T-helper 2 cell treated with Interferon-gamma antibody and Interleukin-4, amounts not matched to agents 5 μg/mL and 100 μg/mL, for 36 hours (primary cell): ENCODE measurements at regions not wholly inside any gene's neighbourhood (a gene's known extent, or its start where the extent isn't known, plus 50 kb on each side); places are given as distances from the start of the nearest gene placed in this dataset.

Source experiments
- DNase-seq: peaks from one replicate; pipeline ENCODE4 v3.0.0; 2021; ENCODE audit warnings: low spot score
- H3K27ac Mint-ChIP-seq: one replicate; pipeline ENCODE4 v1.8.0; 2021; ENCODE audit warnings: mild to moderate bottlenecking, mixed read lengths
- H3K27me3 Mint-ChIP-seq: one replicate; pipeline ENCODE4 v1.8.0; 2021; ENCODE audit warnings: low read depth, mixed read lengths
- H3K36me3 Mint-ChIP-seq: one replicate; pipeline ENCODE4 v1.8.0; 2021; ENCODE audit warnings: low read depth, mixed read lengths
- H3K4me1 Mint-ChIP-seq: one replicate; pipeline ENCODE4 v1.8.0; 2021; ENCODE audit warnings: low read depth, mixed read lengths
- H3K4me3 Mint-ChIP-seq: one replicate; pipeline ENCODE4 v1.8.0; 2022; ENCODE audit warnings: mild to moderate bottlenecking, moderate library complexity, mixed read lengths
- H3K9me3 Mint-ChIP-seq: one replicate; pipeline ENCODE4 v1.8.0; 2021; ENCODE audit warnings: mixed read lengths

DNA sequence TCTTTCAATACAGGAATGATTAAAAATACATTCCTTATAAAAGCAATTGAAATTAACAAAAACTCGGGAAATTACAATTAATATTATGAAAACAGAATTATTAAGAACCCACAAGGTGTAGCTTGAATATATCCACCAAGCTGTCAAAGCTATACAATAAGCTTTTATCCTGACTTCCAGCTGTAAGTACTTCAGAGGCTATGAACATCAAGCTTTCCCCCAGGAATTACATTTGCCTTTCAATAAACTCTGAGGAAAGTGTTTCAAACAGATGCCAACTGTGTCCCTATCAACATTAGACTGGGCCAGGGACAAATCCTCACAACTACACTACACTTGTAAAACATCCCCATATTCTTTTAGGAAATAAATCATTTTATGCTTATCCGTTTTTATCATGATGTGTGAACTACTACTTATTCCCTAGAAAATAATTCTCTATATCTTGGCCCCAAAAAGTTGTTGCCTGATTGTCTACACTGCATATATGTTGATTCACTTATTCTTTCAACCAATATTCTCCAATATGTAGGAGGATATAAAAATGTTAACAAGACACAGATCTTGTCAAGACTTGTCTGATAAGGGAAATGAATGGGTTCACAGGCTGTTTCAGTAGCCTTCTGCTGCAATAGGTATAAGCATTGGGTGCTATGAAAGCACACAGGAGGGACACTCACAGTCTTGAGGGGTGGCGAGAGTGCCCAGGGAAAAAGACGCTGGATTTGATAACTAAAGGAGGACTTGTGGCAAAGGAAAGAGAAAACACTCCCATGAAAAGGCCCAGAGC, 494.1 kb downstream of the CENPC start:
- Mint-ChIP-seq H3K4me1 (no peaks in the 10 kb centered on the region), H3K27ac (no peak overlapping the region), H3K27me3 (no peaks in the 10 kb centered on the region), H3K4me3 (no peak overlapping the region), H3K36me3 (no peaks in the 10 kb centered on the region), H3K9me3 (no peaks in the 10 kb centered on the region)
- no peak for DNase-seq

DNA sequence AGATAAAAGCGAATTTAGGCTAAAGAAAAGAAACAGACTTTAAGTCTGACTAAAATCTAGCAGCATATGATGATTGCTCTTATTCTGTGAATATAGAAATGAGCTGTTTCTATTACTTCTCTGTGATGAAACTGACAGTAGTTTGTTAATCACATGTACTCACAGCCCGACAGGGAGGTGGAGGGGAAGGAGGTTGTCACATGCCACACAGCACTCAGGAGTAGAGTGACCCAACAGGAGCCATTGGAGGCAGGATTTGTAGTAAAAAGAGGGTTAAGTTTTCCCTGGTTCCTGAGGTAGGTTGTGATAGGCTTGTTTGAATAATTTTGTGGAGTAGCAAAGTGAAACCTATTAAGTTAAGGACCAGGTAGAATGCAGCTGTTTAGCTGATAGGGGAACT, 495.9 kb downstream of the CENPC start:
- Mint-ChIP-seq H3K27ac (no peak overlapping the region), H3K9me3 (no peaks in the 10 kb centered on the region), H3K36me3 (no peaks in the 10 kb centered on the region), H3K4me3 (no peak overlapping the region), H3K27me3 (no peaks in the 10 kb centered on the region), H3K4me1 (no peaks in the 10 kb centered on the region)
- no peak for DNase-seq

DNA sequence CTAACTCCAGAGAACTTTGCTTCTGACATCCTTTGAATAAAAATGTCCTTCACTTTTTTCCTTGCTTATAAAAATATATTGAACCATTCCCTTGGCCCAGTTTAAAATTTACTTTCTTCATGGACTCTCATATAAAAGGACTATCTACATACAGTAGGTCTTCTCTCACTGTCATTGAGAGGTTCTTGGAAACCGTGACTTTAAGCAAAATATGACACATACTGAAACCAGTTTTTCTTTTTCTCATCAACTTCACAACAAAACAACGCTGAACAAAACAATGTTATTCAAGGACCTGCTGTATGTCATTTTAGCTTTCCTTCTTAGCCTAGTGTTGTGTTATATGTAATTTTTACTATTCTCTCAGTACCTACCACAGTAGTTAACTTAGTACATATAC, 496.8 kb downstream of the CENPC start:
- Mint-ChIP-seq H3K4me3 (no peak overlapping the region), H3K36me3 (no peaks in the 10 kb centered on the region), H3K27ac (no peak overlapping the region), H3K9me3 (no peaks in the 10 kb centered on the region), H3K27me3 (no peaks in the 10 kb centered on the region), H3K4me1 (no peaks in the 10 kb centered on the region)
- no peak for DNase-seq

DNA sequence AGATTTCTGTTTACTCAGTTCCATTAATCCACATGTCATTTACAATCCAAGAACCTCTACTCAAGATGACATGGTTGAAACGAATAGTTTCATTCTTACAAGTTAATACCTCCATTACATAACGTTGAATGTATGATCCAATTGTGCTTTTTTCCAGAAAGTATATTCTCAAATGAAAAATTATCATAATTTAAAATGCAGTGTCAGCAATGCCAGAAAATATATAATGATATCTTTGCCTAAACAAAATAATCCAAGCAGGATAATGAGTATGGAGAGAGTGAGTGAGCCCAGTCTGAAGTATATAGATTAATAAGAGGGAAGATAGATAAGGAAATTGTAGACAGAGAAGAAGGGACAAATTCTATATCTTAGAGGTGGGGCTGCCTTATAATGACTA, 505.0 kb downstream of the CENPC start:
- Mint-ChIP-seq H3K9me3 (no peaks in the 10 kb centered on the region), H3K36me3 (no peaks in the 10 kb centered on the region), H3K4me3 (no peak overlapping the region), H3K27ac (no peak overlapping the region), H3K4me1 (no peaks in the 10 kb centered on the region), H3K27me3 (no peaks in the 10 kb centered on the region)
- DNase-seq, result no peak

DNA sequence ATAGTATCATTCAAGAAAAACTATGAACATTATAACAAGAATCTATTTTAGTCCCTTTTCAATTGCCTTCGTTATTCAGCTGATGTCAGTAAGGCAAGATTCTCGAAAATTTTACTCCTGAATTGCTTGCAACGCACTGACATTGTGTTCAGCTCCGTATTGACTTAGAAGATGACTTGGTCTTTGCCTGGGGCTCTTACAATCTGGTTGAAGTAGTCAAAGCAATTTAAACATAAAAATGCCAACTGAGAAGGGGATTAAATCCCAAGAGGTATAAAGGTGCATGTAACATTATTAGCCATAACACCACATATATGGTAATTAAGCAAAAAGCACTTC, 507.1 kb downstream of the CENPC start:
- no peaks in the 10 kb centered on the region for H3K4me1 Mint-ChIP-seq
- H3K27ac Mint-ChIP-seq, result no peak overlapping the region
- H3K36me3 Mint-ChIP-seq, result no peaks in the 10 kb centered on the region
- no peak overlapping the region for H3K4me3 Mint-ChIP-seq
- no peak for DNase-seq
- no peaks in the 10 kb centered on the region for H3K27me3 Mint-ChIP-seq
- no peaks in the 10 kb centered on the region for H3K9me3 Mint-ChIP-seq

DNA sequence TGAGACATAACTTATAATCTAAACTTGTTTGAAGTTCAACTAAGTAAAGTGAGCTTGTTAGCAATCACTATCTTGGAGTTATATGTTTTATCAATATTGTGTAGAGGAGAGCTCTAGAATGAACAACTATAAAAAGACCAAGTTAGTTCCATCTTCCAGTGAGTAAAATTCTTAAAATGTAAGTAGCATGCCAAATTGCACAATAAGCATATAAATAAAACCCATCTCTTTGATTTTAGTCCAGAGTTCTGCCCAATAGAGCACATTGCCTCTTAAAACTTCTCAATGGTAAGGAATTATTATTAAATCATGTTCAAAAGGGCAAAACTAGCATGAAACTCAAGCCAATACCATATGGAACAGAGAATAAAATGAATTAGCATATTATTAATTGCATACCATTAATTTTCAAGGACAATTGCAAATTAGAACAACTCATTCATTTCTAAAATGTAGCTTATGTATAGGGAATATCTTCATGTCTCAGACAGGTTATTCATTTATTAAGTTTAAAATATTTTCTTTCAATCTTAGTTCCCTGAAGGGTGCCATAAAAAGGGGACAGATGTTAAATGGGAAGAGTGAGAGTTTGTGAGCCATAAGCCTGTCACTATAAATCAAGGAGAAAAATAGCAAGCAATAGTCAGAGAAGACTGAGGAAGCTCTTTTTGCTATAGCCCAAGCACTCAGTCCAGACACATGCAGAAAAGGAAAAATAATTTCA, 507.6 kb downstream of the CENPC start:
- Mint-ChIP-seq H3K9me3 (no peaks in the 10 kb centered on the region), H3K27me3 (no peaks in the 10 kb centered on the region), H3K27ac (no peak overlapping the region), H3K4me1 (no peaks in the 10 kb centered on the region), H3K36me3 (no peaks in the 10 kb centered on the region), H3K4me3 (no peak overlapping the region)
- no peak for DNase-seq

DNA sequence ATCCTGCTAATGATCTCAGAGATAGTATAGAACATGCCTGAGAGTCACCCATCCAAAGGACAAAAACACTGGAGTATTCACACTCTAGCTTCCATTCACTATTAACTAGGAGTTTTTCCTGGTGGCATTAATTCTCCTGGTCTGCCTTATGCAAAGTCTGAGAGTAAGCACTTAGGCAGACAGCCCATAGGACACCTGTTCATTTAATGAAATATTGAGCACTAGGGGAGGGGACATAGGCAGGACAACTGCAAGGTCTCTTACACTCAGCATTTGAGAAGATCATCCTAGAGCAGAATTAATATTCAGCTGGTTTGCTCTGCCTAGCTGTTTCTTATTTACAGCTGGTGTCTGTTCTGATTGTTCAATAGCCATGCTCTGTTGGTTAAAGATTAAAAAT, 508.5 kb downstream of the CENPC start:
- no peaks in the 10 kb centered on the region for H3K9me3 Mint-ChIP-seq
- no peak overlapping the region for H3K4me3 Mint-ChIP-seq
- no peak overlapping the region for H3K27ac Mint-ChIP-seq
- no peaks in the 10 kb centered on the region for H3K36me3 Mint-ChIP-seq
- H3K4me1 Mint-ChIP-seq, result no peaks in the 10 kb centered on the region
- no peak for DNase-seq
- no peaks in the 10 kb centered on the region for H3K27me3 Mint-ChIP-seq

DNA sequence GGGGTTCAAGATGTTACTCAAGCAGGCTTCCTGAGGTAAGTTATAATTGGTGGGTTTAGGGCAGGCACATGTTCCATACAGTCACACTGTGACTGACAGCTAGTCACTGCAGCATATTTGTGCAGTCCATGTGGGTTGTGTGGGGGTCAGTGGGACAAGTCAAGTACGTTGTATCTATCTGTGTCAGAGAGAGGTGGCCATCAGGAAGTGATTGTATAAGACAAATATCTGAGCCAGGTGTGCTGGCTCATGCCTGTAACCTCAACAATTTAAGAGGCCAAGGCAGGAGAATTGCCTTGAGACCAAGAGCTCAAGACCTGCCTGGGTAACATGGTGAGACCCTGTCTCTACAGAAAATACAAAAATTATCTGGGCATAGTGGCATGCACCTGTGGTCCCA, 509.3 kb downstream of the CENPC start:
- H3K27ac Mint-ChIP-seq, result no peak overlapping the region
- no peak overlapping the region for H3K4me3 Mint-ChIP-seq
- no peaks in the 10 kb centered on the region for H3K27me3 Mint-ChIP-seq
- no peaks in the 10 kb centered on the region for H3K9me3 Mint-ChIP-seq
- no peak for DNase-seq
- H3K36me3 Mint-ChIP-seq, result no peaks in the 10 kb centered on the region
- H3K4me1 Mint-ChIP-seq, result no peaks in the 10 kb centered on the region

DNA sequence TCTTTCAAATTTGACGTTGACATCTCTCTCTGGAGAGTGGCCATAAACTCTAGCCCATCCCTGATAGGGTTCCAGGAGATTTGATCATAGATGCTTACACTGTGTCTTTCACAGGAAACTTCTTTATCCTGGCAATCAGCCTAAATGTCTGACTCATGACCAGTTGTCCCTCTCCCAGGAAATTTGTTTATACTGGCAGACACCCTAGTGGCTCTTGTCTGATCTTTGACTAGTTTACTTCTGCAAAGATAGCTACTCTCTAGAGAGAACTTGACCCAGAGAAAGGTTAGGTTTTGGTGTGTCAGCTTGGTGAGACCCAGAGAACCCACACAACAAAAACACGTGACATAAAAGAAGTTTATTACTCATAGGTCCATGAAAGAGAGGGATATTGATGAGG, 509.8 kb downstream of the CENPC start:
- no peaks in the 10 kb centered on the region for H3K4me1 Mint-ChIP-seq
- no peaks in the 10 kb centered on the region for H3K27me3 Mint-ChIP-seq
- H3K36me3 Mint-ChIP-seq, result no peaks in the 10 kb centered on the region
- no peak overlapping the region for H3K27ac Mint-ChIP-seq
- H3K4me3 Mint-ChIP-seq, result no peak overlapping the region
- no peaks in the 10 kb centered on the region for H3K9me3 Mint-ChIP-seq
- no peak for DNase-seq

DNA sequence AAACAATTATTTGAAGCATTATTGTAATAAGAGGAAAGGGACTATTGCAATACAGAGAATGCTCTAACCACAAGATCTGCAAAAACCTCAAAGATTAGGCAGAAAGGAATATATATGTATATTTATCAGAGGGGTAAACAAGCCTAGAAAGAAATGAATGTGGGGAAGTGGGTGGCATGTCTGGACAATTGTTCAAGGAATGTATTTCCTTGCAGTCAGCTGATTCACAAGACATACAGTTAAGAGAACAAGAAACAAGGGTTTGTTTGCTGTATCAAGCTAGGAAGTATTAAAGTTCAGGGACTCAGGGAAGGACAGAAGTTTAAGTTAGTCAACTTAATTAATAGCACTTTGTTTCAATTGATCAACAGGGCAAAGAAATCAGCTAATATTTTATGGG, 514.7 kb downstream of the CENPC start:
- no peak for DNase-seq

DNA sequence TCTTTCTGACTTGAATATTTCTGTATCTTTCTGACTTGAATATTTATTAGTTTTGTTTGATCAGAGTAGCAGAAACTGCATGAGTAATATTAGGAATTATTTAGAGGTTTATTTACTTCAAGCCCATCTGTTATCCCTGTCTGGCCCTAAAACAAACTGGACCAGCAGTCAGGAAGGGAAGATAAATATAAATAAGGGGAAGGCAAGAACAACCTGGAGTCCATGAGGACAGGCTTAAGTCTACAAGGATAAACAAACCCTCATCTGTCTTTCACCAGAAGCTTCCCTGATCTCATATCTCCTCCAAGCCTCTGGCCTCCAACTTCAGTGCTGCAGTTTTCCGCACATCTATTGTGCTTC, 524.9 kb downstream of the CENPC start:
- DNase-seq, result no peak
- H3K4me3 Mint-ChIP-seq, result no peak overlapping the region
- H3K36me3 Mint-ChIP-seq, result no peaks in the 10 kb centered on the region
- H3K4me1 Mint-ChIP-seq, result no peaks in the 10 kb centered on the region
- H3K27ac Mint-ChIP-seq, result no peak overlapping the region
- H3K9me3 Mint-ChIP-seq, result peaks cover 7% of the 10 kb centered on the region
- H3K27me3 Mint-ChIP-seq, result no peaks in the 10 kb centered on the region

More for the DNA sequence above, 514.7 kb downstream of the CENPC start:
- Mint-ChIP-seq H3K27ac (no peak overlapping the region), H3K36me3 (no peaks in the 10 kb centered on the region), H3K27me3 (no peaks in the 10 kb centered on the region), H3K9me3 (no peaks in the 10 kb centered on the region), H3K4me1 (no peaks in the 10 kb centered on the region), H3K4me3 (no peak overlapping the region)

DNA sequence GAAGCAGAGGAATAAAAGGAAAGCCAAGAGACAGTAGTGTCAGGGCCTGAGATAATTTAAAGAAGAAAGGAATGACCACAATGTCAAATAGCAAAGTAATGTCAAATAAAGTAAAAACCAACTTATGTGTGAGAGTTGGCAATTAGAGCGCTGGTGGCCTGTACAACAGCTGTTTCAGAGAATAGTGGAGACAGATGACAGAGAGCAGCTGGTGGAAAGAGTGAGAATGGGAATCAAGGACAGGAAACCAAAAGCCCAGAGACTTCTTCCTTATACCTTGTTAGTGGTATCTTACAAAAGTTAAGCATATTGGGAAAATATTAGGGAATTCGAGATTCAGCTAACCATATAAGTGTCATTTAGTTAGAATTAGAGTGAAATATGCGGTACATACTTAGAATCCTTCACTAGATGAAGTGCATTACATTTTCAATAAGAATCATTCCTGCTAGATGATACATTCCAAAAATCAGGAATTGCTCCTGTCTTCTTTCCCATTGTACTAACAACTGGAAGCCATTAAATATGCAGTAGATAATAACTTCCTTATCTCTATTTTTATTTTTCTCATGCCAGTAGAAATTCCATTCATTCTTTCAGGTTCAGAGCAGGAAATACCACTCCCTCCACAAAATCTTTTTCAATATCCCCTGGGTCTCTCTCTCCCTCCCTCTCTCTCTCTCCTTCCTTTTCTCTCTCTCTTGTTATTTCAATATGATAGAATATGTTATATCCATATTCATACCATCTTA, 525.4 kb downstream of the CENPC start:
- DNase-seq, result no peak
- H3K36me3 Mint-ChIP-seq, result no peaks in the 10 kb centered on the region
- no peaks in the 10 kb centered on the region for H3K4me1 Mint-ChIP-seq
- peaks cover 8% of the 10 kb centered on the region for H3K9me3 Mint-ChIP-seq
- H3K27ac Mint-ChIP-seq, result no peak overlapping the region
- H3K4me3 Mint-ChIP-seq, result no peak overlapping the region
- H3K27me3 Mint-ChIP-seq, result no peaks in the 10 kb centered on the region

DNA sequence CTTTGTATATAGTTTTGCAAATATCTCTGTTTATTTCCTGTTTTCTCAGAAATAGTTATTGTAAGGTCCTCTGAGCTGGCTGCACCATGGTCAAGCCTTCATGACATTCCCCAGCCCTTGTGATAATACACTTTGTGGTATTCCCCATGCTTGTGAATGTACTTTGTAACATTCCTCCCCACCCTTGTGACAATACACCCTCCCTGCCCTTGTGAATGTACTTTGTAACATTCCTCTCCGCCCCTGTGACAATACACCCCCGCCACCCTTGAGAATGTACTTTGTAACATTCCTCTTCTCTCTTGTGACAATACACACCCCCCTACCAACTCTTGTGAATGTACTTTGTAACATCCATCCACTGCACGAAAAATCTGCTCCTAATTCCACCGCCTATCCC, 530.7 kb downstream of the CENPC start:
- peaks cover 27% of the 10 kb centered on the region for H3K9me3 Mint-ChIP-seq
- H3K27ac Mint-ChIP-seq, result no peak overlapping the region
- H3K27me3 Mint-ChIP-seq, result no peaks in the 10 kb centered on the region
- H3K4me3 Mint-ChIP-seq, result no peak overlapping the region
- DNase-seq, result no peak
- no peaks in the 10 kb centered on the region for H3K4me1 Mint-ChIP-seq
- no peaks in the 10 kb centered on the region for H3K36me3 Mint-ChIP-seq

DNA sequence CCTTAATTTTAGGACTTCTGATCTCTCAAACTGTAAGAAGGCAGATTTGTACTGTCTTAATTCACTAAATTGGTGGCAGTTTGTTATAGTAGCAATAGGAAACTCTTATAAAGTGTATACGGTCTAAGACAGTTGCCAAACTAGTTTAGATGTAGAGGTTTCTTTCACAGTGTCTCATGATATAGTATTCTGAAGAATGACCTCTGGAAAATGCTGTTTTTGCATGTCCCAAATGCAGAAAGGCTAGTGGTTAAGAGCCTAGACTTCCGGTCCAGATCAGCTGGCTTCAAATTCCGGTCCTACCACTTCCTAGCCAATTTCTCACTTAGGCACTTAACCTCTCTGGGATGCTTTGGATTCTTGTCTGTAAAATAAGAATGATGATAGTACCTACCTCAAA, 538.5 kb downstream of the CENPC start:
- Mint-ChIP-seq H3K4me3 (no peak overlapping the region), H3K27ac (no peak overlapping the region), H3K9me3 (peaks cover 11% of the 10 kb centered on the region), H3K4me1 (no peaks in the 10 kb centered on the region), H3K27me3 (no peaks in the 10 kb centered on the region), H3K36me3 (no peaks in the 10 kb centered on the region)
- no peak for DNase-seq
